Loucy (cell line): ENCODE measurements at regions not wholly inside any gene's neighbourhood (a gene's known extent, or its start where the extent isn't known, plus 50 kb on each side); places are given as distances from the start of the nearest gene placed in this dataset.

ENCODE experiments used
- CTCF ChIP-seq: fragments of 200-600 bp; sonication (generic); conservative IDR thresholded peaks from 2 replicates; pipeline ENCODE4 v1.5.1; 2014; ENCODE audit warnings: mild to moderate bottlenecking, antibody characterized with exemption, low read length
- EZH2phosphoT487 ChIP-seq: fragments of 200-600 bp; IDR thresholded peaks from 2 replicates; pipeline ENCODE4 v1.6.1; 2018; ENCODE audit warnings: antibody characterized with exemption, mild to moderate bottlenecking, moderate library complexity, borderline replicate concordance

- TF ChIP-seq CTCF (no peak), EZH2phosphoT487 (no peak)
Measured at GRCh38 chr2:176399074-176399598, 129.9 kb downstream of the MTX2 start.
